Motor neuron (in vitro differentiated cells): ENCODE measurements at regions not wholly inside any gene's neighbourhood (a gene's known extent, or its start where the extent isn't known, plus 50 kb on each side); places are given as distances from the start of the nearest gene placed in this dataset.
"Not testable (repeated sequence)": the region's sequence is repeated elsewhere in the genome, so short reads cannot be mapped to it uniquely, and the experiment has no call there.

Experiments used
- ATAC-seq, 8 experiments: fragments of 200-7000 bp; cut with Tn5 transposase; replicated peaks in 6 of 8; 2 replicates each; pipeline ENCODE4 v1.8.0; 2021; ENCODE audit warnings: mild to moderate bottlenecking in 8 of 8, moderate library complexity in 8 of 8
- H3K27ac ChIP-seq, 2 donors: fragments of 250-450 bp; sonication (Bioruptor Pico); 2 replicates each; pipeline ENCODE4 v1.9.0; 2021; ENCODE audit warnings: antibody characterized with exemption in 2 of 2, mild to moderate bottlenecking in 2 of 2, moderate library complexity in 1 of 2
- H3K4me1 ChIP-seq, 2 donors: fragments of 250-450 bp; sonication (Bioruptor Pico); replicated peaks in 1 of 2; 2 replicates each; pipeline ENCODE4 v1.6.1; 2021; ENCODE audit warnings: antibody characterized with exemption in 2 of 2, mild to moderate bottlenecking in 2 of 2, moderate library complexity in 1 of 2
- H3K4me3 ChIP-seq, 5 donors: fragments of 250-450 bp; sonication (Bioruptor Pico); 2 replicates each; pipeline ENCODE4 v1.9.0; 2021; ENCODE audit warnings: antibody characterized with exemption in 5 of 5, mild to moderate bottlenecking in 5 of 5, moderate library complexity in 4 of 5
- WGBS, 10 experiments: fragments of 450-650 bp; shearing (Covaris generic); methylation state at CpG; one replicate each; pipeline ENCODE4 v1.0.0; 2022; 5-methylcytosine and 5-hydroxymethylcytosine counted together
- in situ Hi-C, 9 experiments: fragments of 400-800 bp; cut with MboI; loops; one replicate each; pipeline ENCODE4 v1.15.0; 2021; ENCODE audit warnings: low sequenced_read_pairs in 9 of 9, low pct_unique_long_range_greater_than_20kb in 2 of 9; ENCODE audit not compliant: unreplicated experiment in 9 of 9

GRCh38 chr3:32632533-32633265 is 52.3 kb upstream of the CNOT10 start:
- in situ Hi-C loops: no loop called here
- no peaks in the 10 kb centered on the region for H3K4me1 ChIP-seq
- WGBS, 10 experiments: 0 to 100% (median 89%) methylated on average over 1 to 6 of the region's 6 CpGs; no CpG with 5 or more reads in 2 of the 10 experiments
- no peak overlapping the region for H3K4me3 ChIP-seq
- no peak overlapping the region for H3K27ac ChIP-seq
- peak in 3 of 8 experiments; percentile 19 to 65 (median 65) for ATAC-seq

GRCh38 chr3:32630266-32630665 is 54.7 kb upstream of the CNOT10 start:
- Histone ChIP-seq H3K27ac (no peak overlapping the region), H3K4me1 (no peaks in the 10 kb centered on the region), H3K4me3 (no peak overlapping the region)
- no peak for ATAC-seq
- in situ Hi-C loops: no loop called here
- WGBS, 10 experiments: 17 to 100% (median 100%) methylated on average over 1 of the region's 1 CpG; no CpG with 5 or more reads in 3 of the 10 experiments

- Histone ChIP-seq H3K27ac (no peak overlapping the region), H3K4me3 (no peak overlapping the region), H3K4me1 (no peaks in the 10 kb centered on the region)
- ATAC-seq: no peak
- in situ Hi-C loops: no loop called here
- WGBS, 10 experiments: 62 to 100% (median 85%) methylated on average over 1 to 8 of the region's 22 CpGs; no CpG with 5 or more reads in 4 of the 10 experiments
These were observed 56.0 kb upstream of the DYNC1LI1 start for GRCh38 chr3:32626631-32627030.

DNA sequence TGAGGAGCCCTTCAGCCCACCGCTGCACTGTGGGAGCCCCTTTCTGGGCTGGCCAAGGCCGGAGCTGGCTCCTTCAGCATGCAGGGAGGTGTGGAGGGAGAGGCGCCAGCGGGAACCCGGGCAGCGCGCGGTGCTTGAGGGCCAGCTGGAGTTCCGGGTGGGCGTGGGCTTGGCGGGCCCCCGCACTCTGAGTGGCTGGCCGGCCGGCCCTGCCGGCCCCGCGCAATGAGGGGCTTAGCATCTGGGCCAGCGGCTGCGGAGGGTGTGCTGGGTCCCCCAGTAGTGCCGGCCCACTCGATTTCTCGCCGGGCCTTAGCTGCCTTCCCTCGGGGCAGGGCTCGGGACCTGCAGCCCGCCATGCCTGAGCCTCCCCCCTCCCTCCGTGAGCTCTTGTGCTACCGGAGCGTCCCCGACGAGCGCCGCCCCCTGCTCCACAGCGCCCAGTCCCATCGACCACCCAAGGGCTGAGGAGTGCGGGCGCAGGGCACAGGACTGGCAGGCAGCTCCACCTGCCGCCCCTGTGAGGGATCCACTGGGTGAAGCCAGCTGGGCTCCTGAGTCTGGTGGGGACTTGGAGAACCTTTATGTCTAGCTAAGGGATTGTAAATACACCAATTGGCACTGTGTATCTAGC is 55.0 kb upstream of the DYNC1LI1 start:
- in situ Hi-C loops: not testable (repeated sequence)

DNA sequence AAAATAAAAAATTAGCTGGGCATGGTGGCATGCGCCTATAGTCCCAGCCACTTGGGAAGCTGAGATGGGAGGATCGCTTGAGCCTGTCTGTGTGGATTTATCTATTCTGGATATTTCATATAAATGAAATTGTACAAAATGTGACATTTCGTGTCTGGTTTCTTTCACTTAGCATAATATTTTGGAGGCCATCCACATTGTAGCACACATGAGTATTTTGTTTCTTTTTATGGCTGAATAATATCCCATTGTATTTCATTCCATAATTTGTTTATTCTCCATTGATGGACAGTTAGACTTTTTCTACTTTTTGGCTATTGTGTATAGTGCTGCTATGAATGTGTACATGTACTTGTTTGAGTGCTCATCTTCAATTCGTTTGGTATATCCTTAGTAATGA is 52.9 kb upstream of the DYNC1LI1 start:
- no peaks in the 10 kb centered on the region for H3K4me1 ChIP-seq
- ATAC-seq: no peak
- no peak overlapping the region for H3K27ac ChIP-seq
- WGBS, 10 experiments: 19 to 100% (median 59%) methylated on average over 1 to 4 of the region's 4 CpGs
- in situ Hi-C loops: no loop called here
- no peak overlapping the region for H3K4me3 ChIP-seq

More for the DNA sequence above, 55.0 kb upstream of the DYNC1LI1 start:
- not testable (repeated sequence) for H3K27ac ChIP-seq, H3K4me3 ChIP-seq, H3K4me1 ChIP-seq, ATAC-seq
- 95% methylated on average over 11 of the region's 38 CpGs; no CpG with 5 or more reads in 9 of the 10 experiments for WGBS, 10 experiments

- no peak for ATAC-seq
- Histone ChIP-seq H3K4me1 (no peaks in the 10 kb centered on the region), H3K27ac (no peak overlapping the region), H3K4me3 (no peak overlapping the region)
- in situ Hi-C loops: no loop called here
- WGBS, 10 experiments: 58 to 100% (median 84%) methylated on average over 1 to 9 of the region's 10 CpGs; no CpG with 5 or more reads in 3 of the 10 experiments
These were observed 50.8 kb upstream of the DYNC1LI1 start for GRCh38 chr3:32621466-32621865.

DNA sequence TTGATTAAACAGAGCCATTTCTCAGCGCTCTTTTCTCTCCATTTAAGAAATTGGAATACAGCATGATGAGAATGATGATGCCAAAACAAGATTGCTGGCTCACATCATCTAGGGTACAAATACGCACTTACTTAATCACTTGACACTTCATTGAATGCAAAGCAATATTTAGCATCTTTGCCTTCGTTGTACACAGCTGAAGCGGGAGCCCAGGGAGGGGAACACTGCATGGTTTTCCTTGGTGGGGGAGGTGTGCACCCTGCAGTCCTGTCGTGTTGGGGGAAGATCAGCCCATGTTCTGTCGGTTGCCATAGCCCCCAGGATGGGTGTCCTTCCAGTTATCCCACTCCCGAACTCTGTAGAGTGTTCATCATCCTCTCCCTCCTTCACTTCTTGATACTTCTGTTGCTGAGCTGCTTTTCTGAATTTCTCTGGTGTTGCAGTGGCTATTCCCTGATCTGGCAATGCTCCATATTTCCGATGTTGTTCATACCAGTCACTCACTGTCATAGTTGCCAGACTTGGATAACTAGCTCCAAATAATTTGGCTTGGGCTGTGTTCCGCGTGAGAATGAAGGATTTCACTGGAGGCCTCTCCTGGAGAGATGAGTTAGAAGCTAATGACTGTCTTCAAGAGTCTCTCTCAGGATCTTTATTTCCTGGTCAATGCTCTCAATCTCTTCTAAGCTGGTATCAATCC is 50.1 kb upstream of the DYNC1LI1 start:
- 33 to 100% (median 88%) methylated on average over 1 to 8 of the region's 10 CpGs; no CpG with 5 or more reads in 1 of the 10 experiments for WGBS, 10 experiments
- in situ Hi-C loops: no loop called here
- H3K4me1 ChIP-seq: no peaks in the 10 kb centered on the region
- no peak overlapping the region for H3K4me3 ChIP-seq
- H3K27ac ChIP-seq: no peak overlapping the region
- no peak for ATAC-seq
